ENCODE measurements at regions not wholly inside any gene's neighbourhood (a gene's known extent, or its start where the extent isn't known, plus 50 kb on each side); places are given as distances from the start of the nearest gene placed in this dataset.

DNA sequence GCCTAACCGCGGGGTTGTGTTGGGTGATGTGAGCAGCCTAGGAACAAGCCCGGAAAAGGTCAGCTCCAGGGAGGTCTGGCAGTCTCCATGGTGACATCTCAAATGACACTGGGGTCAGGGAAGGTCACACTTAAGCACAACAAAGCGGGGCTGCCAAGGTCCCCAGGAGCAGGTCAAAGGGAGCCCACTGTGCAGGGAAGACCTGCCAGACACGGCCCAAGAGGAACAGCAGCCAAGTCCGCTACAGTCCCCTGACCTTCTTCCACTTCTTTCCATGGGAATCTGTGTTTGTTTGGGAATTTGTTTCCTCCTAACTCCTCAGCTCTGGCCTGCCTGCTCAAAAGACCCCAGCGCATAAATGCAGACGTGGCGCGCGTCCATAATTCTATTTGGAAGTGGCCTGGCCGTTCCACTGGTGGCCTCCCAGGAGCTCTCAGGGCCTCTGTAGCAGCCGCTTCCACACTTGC, 232.1 kb upstream of the COPS8 start:
- no peaks in the 10 kb centered on the region for H3K9me3 ChIP-seq (ENCODE audit: low read depth, low read length)
- H2AFZ ChIP-seq (ENCODE audit: low read length) = no peak overlapping the region
- no peak overlapping the region for H3K27ac ChIP-seq (ENCODE audit: low read depth, low read length)
- no peak for DNase-seq (ENCODE audit: insufficient read length, low spot score, missing footprints)
- H3K79me2 ChIP-seq (ENCODE audit: insufficient read depth, low read length) = no peaks in the 10 kb centered on the region
- H3K4me1 ChIP-seq (ENCODE audit: insufficient read depth, low read length) = no peaks in the 10 kb centered on the region
- H4K20me1 ChIP-seq (ENCODE audit: insufficient read depth, low read length) = no peaks in the 10 kb centered on the region
- H3K4me2 ChIP-seq (ENCODE audit: insufficient read depth, low read length) = no peak overlapping the region
- H3K36me3 ChIP-seq (ENCODE audit: insufficient read depth, low read length) = no peaks in the 10 kb centered on the region
- TF ChIP-seq, protein P1, sequence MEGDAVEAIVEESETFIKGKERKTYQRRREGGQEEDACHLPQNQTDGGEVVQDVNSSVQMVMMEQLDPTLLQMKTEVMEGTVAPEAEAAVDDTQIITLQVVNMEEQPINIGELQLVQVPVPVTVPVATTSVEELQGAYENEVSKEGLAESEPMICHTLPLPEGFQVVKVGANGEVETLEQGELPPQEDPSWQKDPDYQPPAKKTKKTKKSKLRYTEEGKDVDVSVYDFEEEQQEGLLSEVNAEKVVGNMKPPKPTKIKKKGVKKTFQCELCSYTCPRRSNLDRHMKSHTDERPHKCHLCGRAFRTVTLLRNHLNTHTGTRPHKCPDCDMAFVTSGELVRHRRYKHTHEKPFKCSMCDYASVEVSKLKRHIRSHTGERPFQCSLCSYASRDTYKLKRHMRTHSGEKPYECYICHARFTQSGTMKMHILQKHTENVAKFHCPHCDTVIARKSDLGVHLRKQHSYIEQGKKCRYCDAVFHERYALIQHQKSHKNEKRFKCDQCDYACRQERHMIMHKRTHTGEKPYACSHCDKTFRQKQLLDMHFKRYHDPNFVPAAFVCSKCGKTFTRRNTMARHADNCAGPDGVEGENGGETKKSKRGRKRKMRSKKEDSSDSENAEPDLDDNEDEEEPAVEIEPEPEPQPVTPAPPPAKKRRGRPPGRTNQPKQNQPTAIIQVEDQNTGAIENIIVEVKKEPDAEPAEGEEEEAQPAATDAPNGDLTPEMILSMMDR (IDR thresholded peaks at IDR 0.05; ENCODE audit: extremely low read depth, low read depth, low read length) = no peak
- H3K27me3 ChIP-seq (ENCODE audit: insufficient read depth, low read length) = no peaks in the 10 kb centered on the region
- no peak overlapping the region for H3K4me3 ChIP-seq (ENCODE audit: insufficient read depth, low read length)

DNA sequence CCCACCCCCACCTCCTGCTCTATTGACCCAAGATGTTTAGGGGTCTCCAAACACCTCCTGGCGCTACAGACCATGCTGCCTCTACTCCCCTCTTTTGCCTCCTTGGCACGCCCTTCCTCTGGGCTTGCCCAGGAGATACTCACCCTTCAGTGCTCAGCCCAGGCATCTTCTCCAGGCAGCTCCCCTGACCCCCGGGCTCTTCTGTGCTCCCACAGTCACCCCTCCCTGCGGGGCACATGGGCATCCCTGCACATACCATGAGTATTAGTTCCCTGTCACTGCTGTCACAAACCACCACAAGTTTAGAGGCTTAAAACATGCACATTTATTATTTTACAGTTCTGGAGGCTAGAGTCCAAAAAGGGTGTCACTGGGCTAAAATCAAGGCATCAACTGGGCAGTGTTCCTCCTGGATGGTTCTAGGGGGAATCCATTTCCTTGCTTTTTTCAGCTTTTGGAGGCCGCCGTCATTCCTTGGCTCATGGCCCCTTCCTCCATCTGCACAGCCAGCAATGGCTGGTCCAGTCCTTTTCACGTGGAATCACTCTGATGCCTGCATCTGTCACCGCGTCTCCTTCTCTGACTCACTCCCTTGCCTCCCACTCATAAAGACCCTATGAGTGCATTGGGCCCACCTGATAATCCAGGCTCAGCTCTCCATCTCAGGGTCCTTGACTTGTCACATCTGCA, 230.4 kb upstream of the COPS8 start:
- TF ChIP-seq, protein P1 (IDR thresholded peaks at IDR 0.05; ENCODE audit: extremely low read depth, low read depth, low read length) = no peak
- no peak for DNase-seq (ENCODE audit: insufficient read length, low spot score, missing footprints)
- no peak overlapping the region for H2AFZ ChIP-seq (ENCODE audit: low read length)
- no peaks in the 10 kb centered on the region for H3K4me1 ChIP-seq (ENCODE audit: insufficient read depth, low read length)
- no peak overlapping the region for H3K27ac ChIP-seq (ENCODE audit: low read depth, low read length)
- H3K27me3 ChIP-seq (ENCODE audit: insufficient read depth, low read length) = no peaks in the 10 kb centered on the region
- no peaks in the 10 kb centered on the region for H4K20me1 ChIP-seq (ENCODE audit: insufficient read depth, low read length)
- H3K36me3 ChIP-seq (ENCODE audit: insufficient read depth, low read length) = no peaks in the 10 kb centered on the region
- H3K9me3 ChIP-seq (ENCODE audit: low read depth, low read length) = no peaks in the 10 kb centered on the region
- H3K4me2 ChIP-seq (ENCODE audit: insufficient read depth, low read length) = no peak overlapping the region
- no peaks in the 10 kb centered on the region for H3K79me2 ChIP-seq (ENCODE audit: insufficient read depth, low read length)
- no peak overlapping the region for H3K4me3 ChIP-seq (ENCODE audit: insufficient read depth, low read length)

DNA sequence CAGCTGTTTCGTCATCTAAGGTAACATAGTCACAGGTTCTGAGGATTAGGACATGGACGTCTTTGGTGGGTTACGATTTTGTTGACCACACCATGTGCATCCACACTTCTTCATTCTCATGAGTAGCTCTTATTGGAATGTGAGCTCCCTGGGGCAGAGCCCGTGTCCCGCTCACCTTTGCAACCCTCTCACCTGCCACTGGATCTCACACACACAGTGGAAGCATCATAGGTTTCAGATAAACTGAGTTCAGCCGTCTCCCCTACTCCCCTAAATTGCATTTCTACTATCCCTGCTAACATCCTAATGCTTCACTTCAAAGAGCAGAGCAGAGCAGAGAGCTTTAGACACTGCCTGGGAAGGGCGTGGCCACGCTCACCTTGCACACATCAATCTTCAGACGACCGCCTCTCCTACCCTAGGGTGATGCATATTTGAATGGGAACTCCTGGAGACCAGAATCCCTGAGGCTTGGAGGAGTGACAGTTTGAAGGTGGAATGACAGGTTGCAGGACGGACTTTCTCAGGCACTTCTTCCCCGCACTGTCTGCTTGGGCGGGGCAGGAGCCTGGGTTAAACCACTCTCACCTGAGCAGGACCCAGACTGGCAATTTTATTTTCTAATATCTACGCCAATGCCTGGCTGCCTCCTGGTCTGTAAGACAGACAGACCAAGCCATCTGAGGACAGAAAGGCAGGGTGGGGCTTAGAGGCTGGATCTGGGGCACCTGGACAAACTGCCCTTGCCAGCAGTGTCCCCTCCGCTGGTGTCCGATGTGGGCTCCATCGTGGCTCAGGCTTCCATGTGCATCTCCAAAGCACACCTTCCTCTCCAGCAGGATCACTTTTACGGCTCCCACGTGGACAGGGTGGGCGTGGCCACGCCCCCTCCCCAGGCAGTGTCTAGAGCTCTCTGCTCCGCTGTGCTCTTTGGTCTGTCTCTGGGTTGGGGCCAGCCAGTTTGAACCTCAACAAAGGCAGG, 229.5 kb upstream of the COPS8 start:
- no peaks in the 10 kb centered on the region for H3K9me3 ChIP-seq (ENCODE audit: low read depth, low read length)
- H3K27ac ChIP-seq (ENCODE audit: low read depth, low read length) = no peak overlapping the region

More for the DNA sequence above, 229.5 kb upstream of the COPS8 start:
- Histone ChIP-seq H3K4me3 (ENCODE audit: insufficient read depth, low read length) (no peak overlapping the region), H2AFZ (ENCODE audit: low read length) (no peak overlapping the region), H3K27me3 (ENCODE audit: insufficient read depth, low read length) (peaks cover 1% of the 10 kb centered on the region), H4K20me1 (ENCODE audit: insufficient read depth, low read length) (no peaks in the 10 kb centered on the region), H3K4me1 (ENCODE audit: insufficient read depth, low read length) (no peaks in the 10 kb centered on the region), H3K36me3 (ENCODE audit: insufficient read depth, low read length) (no peaks in the 10 kb centered on the region), H3K79me2 (ENCODE audit: insufficient read depth, low read length) (no peaks in the 10 kb centered on the region), H3K4me2 (ENCODE audit: insufficient read depth, low read length) (no peak overlapping the region)
- no peak for DNase-seq (ENCODE audit: insufficient read length, low spot score, missing footprints)
- TF ChIP-seq, protein P1 (IDR thresholded peaks at IDR 0.05; ENCODE audit: extremely low read depth, low read depth, low read length) = no peak
